NCI-H345 (cell line): ENCODE measurements at regions not wholly inside any gene's neighbourhood (a gene's known extent, or its start where the extent isn't known, plus 50 kb on each side); places are given as distances from the start of the nearest gene placed in this dataset.
"Not testable (repeated sequence)": the region's sequence is repeated elsewhere in the genome, so short reads cannot be mapped to it uniquely, and the experiment has no call there.

Experiments
- DNase-seq: peaks from one replicate; lab custom pipeline; 2025; lab: John Stamatoyannopoulos, UW

- no peak for DNase-seq
These were observed 74.3 kb upstream of the GUCY1A1 start for GRCh38 chr4:155592179-155592937.

DNA sequence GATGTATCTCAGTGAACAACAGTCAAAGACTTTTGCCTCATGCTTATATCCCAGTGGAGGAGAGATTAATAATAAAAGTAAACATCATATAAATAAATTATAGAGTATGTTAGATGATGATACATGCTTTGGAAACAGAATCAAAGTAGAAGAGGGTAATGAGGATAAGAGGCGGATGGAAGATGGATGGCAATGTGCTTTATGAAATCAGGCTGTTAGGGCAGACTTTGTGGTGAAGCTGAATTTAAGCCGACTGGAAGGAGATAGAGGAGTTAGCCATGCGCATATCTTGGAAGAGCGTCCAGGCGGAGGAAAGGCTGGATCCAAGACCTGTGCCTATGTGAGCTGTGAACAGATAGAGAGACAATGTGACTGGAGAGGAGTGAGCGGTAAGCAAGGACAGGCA, 74.9 kb upstream of the GUCY1A1 start:
- DNase-seq = no peak

DNA sequence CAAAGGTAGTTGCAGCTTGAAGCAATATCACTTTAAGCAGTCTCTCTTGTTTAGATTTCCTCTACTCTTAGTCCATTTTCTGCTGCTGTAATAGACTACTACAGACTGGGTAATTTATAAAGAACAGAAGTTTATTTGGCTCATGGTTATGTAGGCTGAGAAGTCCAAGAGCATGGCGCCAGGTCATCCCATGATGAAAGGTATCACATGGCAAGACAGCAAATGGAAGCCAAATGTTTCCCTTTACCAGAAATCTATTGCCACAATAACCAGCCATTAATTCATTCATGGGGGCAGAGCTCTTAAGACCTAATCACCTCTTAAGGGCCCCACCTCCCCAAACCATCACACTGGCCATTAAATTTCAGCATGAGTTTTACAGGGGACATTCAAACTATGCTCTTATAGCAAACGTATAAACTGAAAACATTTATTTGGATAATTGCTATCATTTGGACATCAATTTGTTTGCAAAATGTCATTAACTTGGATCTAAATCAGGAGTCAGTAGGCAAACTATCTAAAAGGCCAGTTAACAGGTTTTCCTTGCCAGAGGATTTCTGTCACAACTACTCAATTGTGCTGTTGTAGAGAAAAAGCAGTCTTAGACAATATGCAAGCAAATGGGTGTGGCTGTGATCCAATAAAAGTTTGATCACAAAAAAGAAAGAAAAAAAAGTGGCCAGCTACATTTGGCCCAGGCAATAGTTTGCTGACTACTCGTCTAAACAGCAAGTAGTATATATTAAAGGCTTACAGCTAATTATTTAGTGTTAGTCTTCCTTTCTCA, 75.7 kb upstream of the GUCY1A1 start:
- DNase-seq = no peak

- no peak for DNase-seq
These were observed 78.2 kb upstream of the GUCY1A1 start for GRCh38 chr4:155588437-155588836.

DNA sequence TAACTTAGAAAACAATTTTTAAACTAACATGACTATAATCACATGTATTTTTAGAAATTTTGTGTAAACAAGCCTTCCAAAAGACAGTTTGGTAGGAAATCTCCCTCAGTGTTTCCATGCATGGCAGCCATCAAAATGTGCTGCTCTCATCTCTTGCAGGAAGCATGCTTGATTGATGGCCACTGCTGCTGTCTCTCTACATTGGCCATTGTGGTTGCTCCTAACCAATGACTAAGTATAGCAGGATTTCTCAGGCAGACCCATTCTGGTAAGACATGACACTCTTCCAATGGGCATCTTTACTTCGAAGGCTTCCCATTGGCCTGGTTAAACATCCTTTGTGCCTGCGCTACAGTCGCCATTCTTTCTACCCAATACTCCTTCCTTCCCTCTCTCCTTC, 78.9 kb upstream of the GUCY1A1 start:
- no peak for DNase-seq

GRCh38 chr4:155582971-155583437, 83.6 kb upstream of the GUCY1A1 start:
- peak; percentile 36 for DNase-seq

DNA sequence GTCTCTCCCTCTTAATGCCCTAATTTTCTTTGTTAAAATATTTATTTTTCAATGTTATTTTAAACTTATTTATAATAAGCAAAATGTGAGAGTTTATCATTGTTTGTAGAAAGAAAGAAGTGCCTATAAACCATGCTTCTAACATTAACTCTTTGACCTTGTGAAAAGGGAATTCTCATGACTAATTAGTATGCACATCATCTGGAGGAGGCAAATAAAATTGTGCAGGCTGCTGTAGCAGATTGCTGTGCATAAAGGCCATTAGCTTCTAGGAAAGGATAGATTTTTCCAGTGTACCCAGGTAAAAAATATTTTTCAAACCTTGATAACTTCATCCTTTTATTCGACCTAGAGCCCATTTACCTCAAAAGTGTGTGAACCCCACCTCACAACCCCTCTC, 84.6 kb upstream of the GUCY1A1 start:
- no peak for DNase-seq

DNA sequence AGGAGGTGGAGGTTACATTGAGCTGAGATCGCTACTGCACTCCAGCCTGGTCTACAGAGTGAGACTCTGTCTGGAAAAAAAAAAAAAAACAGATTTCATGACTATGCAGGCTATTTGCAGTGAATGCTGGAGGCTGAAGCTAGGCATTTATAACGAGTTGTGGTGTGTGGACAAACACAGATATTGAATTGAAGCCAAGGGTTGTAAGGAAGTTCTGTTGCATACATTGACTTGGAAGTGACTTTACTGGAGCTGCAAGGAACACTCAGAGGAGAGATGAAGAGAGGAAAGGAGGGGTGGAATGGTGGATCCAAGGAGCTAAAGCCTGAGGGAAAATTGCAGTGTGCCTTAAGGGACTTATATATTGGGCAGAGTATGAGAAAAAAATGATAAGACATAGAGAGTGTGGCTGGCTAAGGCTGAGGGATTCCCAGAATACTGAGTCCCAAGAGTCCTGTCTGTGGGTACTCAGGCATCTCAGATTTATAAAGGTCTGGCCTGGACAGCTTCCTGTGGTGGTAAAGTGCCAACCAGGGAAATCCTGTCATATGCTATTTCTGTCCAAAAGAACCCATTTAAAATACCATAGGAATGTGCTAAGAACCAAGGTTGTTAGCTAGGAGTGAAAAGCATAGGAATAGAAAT, 87.8 kb upstream of the GUCY1A1 start:
- DNase-seq = no peak

GRCh38 chr4:155578219-155578618, 88.4 kb upstream of the GUCY1A1 start:
- no peak for DNase-seq

DNA sequence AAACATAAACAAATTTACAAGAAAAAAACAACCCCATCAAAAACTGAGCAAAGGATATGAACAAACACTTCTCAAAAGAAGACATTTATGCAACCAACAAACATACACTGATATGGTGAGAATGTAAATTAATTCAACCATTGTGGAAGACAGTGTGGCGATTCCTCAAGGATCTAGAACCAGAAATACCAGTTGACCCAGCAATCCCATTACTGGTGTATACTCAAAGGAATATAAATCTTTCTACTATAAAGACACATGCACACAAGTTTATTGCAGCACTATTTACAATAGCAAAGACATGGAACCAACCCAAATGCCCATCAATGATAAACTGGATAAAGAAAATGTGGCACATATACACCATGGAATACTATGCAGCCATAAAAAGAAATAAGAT, 92.3 kb upstream of the GUCY1A1 start:
- DNase-seq = not testable (repeated sequence)

DNA sequence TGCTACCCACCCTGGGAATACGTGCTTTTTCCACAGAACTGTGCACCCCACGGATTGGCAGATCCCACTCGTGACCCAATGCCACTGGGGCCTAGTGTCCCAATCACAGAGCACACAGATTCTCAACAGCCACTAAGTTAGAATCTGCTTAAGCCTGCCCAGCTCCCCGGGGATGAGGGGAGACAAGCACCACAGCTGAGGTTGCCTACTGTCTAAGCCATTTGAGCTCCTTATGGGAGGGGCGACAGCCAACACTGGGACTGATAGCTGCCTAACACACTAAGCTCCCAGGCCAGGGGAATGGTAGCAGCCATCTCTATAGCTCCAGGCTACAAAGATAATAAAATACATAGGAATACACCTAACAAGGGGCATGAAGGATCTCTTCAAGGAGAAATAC, 93.5 kb upstream of the GUCY1A1 start:
- no peak for DNase-seq

- DNase-seq = no peak
These were observed 94.4 kb upstream of the GUCY1A1 start for GRCh38 chr4:155572106-155572703.

DNA sequence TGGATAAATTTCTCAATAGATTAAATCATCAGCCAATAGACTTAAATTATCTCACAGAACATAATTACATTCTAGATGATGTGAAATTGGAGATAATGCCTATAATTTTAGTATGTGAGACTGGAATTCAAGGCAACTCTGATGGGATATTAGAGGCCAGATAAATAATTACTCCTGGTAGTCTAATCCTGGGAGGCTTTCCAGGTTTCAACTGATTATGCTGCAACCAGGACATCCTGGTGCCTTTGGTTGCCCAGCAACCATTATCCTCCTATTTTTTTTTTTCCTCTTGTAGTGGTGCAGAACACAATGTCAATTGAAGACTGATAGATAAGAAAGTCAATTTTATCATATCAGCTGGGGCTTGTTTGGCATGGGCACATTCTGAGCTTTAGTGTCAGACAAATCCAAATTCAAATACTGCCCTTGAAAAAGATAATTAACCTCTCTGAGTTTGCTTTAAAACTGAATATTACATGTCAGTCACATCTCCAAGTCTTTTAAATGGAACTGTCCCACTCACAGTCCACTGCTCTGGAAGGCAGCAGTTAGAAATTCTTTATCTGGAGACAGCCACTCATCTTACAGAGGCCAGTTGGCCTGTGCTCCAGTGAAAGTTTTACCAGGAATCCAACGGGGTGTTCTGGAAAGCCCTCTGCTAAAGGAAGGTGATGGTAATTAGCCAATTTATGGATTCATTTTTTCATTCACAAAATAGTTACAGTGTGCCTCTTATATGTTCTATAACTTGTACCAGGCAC, 95.3 kb upstream of the GUCY1A1 start:
- peak; percentile 0 for DNase-seq

DNA sequence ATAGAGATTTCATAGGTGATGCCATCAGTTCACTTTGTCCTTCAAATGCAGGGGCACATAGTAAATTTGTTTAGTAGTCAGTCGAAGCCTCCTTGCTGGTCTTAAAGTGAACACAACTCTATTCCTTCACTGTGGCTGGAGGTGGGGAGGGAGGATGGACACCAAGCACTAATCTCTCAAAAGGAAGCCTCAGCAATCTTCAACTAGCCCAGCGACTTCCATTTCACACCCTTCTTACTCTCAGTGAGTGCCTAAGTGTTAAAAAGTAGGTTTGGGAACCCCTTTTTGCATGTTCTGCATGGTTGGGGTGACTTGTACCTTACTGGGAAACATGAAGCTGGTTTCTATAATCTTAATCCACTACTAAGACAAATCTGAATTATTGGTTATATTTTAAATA, 96.0 kb upstream of the GUCY1A1 start:
- DNase-seq = no peak

GRCh38 chr4:155569960-155570515, 96.6 kb upstream of the GUCY1A1 start:
- DNase-seq = no peak

DNA sequence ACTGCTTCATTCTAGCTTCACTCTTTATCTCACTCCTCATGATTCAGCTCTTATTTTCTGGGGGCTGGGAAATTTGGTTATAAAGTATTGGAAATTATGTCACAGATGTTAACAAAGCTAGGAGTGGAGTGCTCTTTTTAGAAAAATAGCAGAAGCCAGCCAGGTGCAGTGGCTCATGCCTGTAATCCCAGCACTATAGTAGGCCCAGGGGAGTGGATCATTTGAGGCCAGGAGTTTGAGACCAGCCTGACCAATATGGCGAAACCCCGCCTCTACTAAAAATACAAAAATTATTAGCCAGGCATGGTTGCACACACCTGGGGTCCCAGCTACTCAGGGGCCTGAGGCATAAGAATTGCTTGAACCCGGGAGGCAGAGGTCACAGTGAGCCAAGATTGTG, 97.2 kb upstream of the GUCY1A1 start:
- DNase-seq = no peak

GRCh38 chr4:155568641-155569220, 97.9 kb upstream of the GUCY1A1 start:
- no peak for DNase-seq

DNA sequence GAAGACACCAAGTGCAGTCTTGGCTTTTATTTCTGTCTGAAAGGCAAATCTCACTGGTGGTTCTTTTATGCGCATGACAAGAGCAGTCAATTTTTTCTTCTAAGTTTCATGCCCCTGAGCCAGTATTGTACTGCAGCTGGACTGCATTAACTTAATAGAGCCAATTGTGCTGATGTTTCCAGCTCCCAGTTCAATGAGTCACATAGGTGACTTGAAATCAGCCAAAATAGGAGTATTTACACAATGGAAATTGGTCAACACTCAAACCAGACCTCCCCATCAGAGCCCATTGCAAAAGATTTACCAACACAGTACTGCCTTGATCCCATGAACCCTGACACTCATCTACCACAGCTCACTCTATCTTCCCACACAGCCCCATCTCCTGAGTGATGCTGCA, 100.3 kb upstream of the GUCY1A1 start:
- DNase-seq = no peak

GRCh38 chr4:155565776-155566175, 100.9 kb upstream of the GUCY1A1 start:
- no peak for DNase-seq

DNA sequence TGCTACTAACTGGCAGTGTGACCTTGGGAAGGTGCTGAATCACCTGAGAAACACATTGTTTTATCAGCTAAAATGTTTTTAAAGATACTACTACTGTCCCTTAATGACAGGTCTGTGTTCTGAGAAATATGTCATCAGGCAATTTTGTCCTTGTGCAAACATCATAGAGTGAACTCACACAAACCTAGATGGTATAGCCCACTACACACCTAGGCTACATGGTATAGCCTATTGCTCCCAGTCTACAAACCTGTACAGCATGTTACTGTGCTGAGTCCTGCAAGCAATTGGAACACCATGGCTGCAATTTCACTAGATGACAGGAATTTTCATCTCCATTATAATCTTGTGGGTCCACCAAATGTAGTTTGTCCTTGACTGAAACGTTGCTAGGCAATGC, 101.3 kb upstream of the GUCY1A1 start:
- DNase-seq = no peak

- no peak for DNase-seq
These were observed 101.8 kb upstream of the GUCY1A1 start for GRCh38 chr4:155564880-155565279.
